ENCODE measurements at regions not wholly inside any gene's neighbourhood (a gene's known extent, or its start where the extent isn't known, plus 50 kb on each side); places are given as distances from the start of the nearest gene placed in this dataset.

DNA sequence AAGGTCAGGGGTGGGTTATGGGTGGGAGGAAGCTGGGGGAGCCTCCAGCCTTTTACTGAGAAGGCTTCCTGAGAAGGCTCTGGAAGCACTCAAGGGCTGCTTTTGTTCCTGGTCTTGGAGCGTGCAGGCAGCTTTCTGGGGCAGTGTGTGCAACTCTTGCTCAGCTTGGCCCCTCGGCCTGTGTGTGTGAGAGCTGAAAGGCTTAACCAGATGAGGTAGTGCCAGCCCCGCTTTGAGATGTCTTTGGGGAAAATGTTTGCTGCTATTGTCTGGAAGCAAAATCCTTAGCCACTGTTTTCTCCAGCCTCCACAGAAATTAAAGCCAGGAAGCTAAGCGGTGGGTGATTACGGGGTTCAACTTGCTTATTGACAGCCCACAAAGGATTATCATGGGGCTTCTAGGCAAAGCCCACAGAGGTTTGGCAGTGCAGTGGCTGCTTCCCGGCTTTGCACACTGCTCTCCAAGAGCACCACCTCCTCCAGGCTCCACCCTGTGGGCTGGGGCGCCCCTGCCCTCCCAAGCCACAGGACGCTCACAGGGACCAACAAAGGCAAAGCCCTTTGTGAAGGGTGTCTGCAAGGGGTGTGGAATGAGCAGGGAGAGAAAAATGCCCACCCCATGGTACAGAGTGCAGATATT lies 121.7 kb upstream of the TLE3 start:
- no peak overlapping the region; the same call in 1 of the 2 replicates for H3K14ac ChIP-seq (ENCODE audit: insufficient read depth, low read length)
- H3K23ac ChIP-seq (ENCODE audit: insufficient read length, low read depth, low read length): no peak overlapping the region
- H3K79me1 ChIP-seq (ENCODE audit: insufficient read depth, low read depth, low read length, poor library complexity, severe bottlenecking): no peaks in the 10 kb centered on the region
- peaks cover 16 to 22% of the 10 kb centered on the region in 2 experiments for H3K4me1 Mint-ChIP-seq
- H2BK20ac ChIP-seq (ENCODE audit: low read depth, low read length, poor library complexity, severe bottlenecking): no peak overlapping the region
- no peak overlapping the region for H2AFZ ChIP-seq (ENCODE audit: low read length)
- no peaks in the 10 kb centered on the region for H3K23me2 ChIP-seq (ENCODE audit: insufficient read length, low read depth, low read length, poor library complexity, severe bottlenecking)
- H3K27me3 ChIP-seq (ENCODE audit: insufficient read depth, low read length): no peaks in the 10 kb centered on the region
- no peak overlapping the region for H4K5ac ChIP-seq (ENCODE audit: insufficient read length, low read depth, low read length)
- no peaks in the 10 kb centered on the region for H3K79me2 ChIP-seq (ENCODE audit: insufficient read depth, low read length)
- H3T11ph ChIP-seq (ENCODE audit: low read length): no peak overlapping the region
- no peaks in the 10 kb centered on the region for H3K9me3 Mint-ChIP-seq
- H2BK5ac ChIP-seq (ENCODE audit: insufficient read length, low read length): no peak overlapping the region
- H3K4me1 ChIP-seq (ENCODE audit: insufficient read depth, low read length): no peaks in the 10 kb centered on the region
- H4K20me1 ChIP-seq (ENCODE audit: control insufficient read depth, insufficient read depth, insufficient read length): no peaks in the 10 kb centered on the region
- no peak overlapping the region for H3K27ac ChIP-seq (ENCODE audit: insufficient read length, low read depth, low read length)
- no peak overlapping the region for H2BK15ac ChIP-seq (ENCODE audit: low read depth, low read length)
- H3K4ac ChIP-seq (ENCODE audit: low read depth, low read length): no peak overlapping the region
- H4K91ac ChIP-seq (ENCODE audit: insufficient read length, low read depth, low read length): no peak overlapping the region
- no peak overlapping the region for H2BK120ac ChIP-seq (ENCODE audit: low read depth, low read length, poor library complexity, severe bottlenecking)
- no peak overlapping the region for H3K4me2 ChIP-seq (ENCODE audit: insufficient read depth, insufficient read length, low read length)
- no peak overlapping the region for H3K4me3 Mint-ChIP-seq
- no peak overlapping the region for H3K18ac ChIP-seq (ENCODE audit: insufficient read length, low read depth, low read length)
- no peak for DNase-seq
- H3K9me3 ChIP-seq (ENCODE audit: control insufficient read depth, low read depth, low read length): no peaks in the 10 kb centered on the region
- WGBS (ENCODE audit: extremely low coverage, insufficient read length, low lambda C conversion rate): no CpG with 5 or more reads among the region's 8 CpGs
- peak overlapping the region in 1 of 3 experiments; percentile 40; a peak in 1 of 7 replicates for H3K27ac Mint-ChIP-seq
- H4K8ac ChIP-seq (replicated peaks; ENCODE audit: insufficient read length, low read depth, low read length): no peak overlapping the region
- no peak for TF ChIP-seq CTCF (conservative IDR thresholded peaks at IDR 0.05)
- H2BK12ac ChIP-seq (ENCODE audit: insufficient read length, low read depth, low read length): no peak overlapping the region
- no peak overlapping the region for H3K9ac ChIP-seq (ENCODE audit: extremely low read depth, insufficient read length, low read length)
- peaks cover 2% of the 10 kb centered on the region; the same call in 1 of the 2 replicates for H3K27me3 Mint-ChIP-seq (ENCODE audit: low read depth)
- no peak overlapping the region for H2AK5ac ChIP-seq (ENCODE audit: insufficient read length, low read length)
- no peaks in the 10 kb centered on the region for H3K36me3 Mint-ChIP-seq (ENCODE audit: insufficient read depth in 1 of 3, low read depth in 3 of 3)
- no peak overlapping the region for H3K56ac ChIP-seq (ENCODE audit: insufficient read length, low read depth, low read length)
